ENCODE measurements at regions not wholly inside any gene's neighbourhood (a gene's known extent, or its start where the extent isn't known, plus 50 kb on each side); places are given as distances from the start of the nearest gene placed in this dataset.

DNA sequence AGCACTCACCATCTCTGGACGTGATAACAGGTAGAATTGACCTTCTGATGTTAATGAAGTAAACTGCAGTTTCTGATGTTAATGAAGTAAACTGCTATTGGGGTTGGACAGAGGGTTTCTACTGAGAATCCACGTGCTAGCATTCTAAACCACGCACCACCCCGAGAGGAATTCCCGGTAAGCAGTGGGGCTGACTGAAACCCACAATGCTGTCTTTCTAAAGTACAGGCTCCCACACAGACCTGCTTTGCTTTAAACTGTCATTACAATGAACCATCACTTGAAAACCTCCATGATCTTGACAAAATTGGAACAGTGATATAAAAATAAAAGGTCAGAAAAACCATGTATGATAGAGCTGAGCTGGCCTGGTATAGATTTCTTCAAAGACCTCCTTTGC lies 559.0 kb downstream of the FGF9 start:
- Histone ChIP-seq H3K18ac (ENCODE audit: low read depth, low read length) (no peak overlapping the region), H4K20me1 (ENCODE audit: insufficient read depth, low read length) (no peaks in the 10 kb centered on the region), H3K4me1 (ENCODE audit: control insufficient read depth, insufficient read depth, low read length) (no peaks in the 10 kb centered on the region), H3K9me3 (ENCODE audit: control insufficient read depth, insufficient read depth, low read length) (no peaks in the 10 kb centered on the region), H2AK9ac (replicated peaks; ENCODE audit: low read depth, low read length, poor library complexity) (no peak overlapping the region), H2BK20ac (ENCODE audit: low read depth, low read length) (no peak overlapping the region), H2AK5ac (ENCODE audit: low read depth, low read length) (no peak overlapping the region), H3K79me1 (ENCODE audit: low read depth in 1 of 2, low read length in 2 of 2) (no peaks in the 10 kb centered on the region), H2BK120ac (ENCODE audit: low read depth, low read length) (no peak overlapping the region), H3K4me2 (ENCODE audit: low read depth, low read length) (no peak overlapping the region), H2AFZ (replicated peaks; ENCODE audit: low read length, poor library complexity) (no peak overlapping the region), H2BK5ac (ENCODE audit: low read depth, low read length, poor library complexity, severe bottlenecking) (no peak overlapping the region), H3K9me1 (ENCODE audit: insufficient read depth, low read length) (no peaks in the 10 kb centered on the region), H2BK15ac (ENCODE audit: low read depth, low read length) (no peak overlapping the region), H4K8ac (ENCODE audit: low read depth in 2 of 2, low read length in 2 of 2) (no peak overlapping the region), H3K4ac (ENCODE audit: low read depth, low read length) (no peak overlapping the region), H3K4me3 (ENCODE audit: insufficient read depth, low read depth, low read length) (no peak overlapping the region), H3K9ac (ENCODE audit: low read depth, low read length) (no peak overlapping the region), H3K14ac (replicated peaks; ENCODE audit: low read depth, low read length) (no peak overlapping the region), H3K27ac (ENCODE audit: insufficient read depth, low read length) (no peak overlapping the region), H3K56ac (ENCODE audit: extremely low read depth, insufficient read depth, low read length) (no peak overlapping the region), H3K23ac (ENCODE audit: low read depth, low read length) (no peak overlapping the region), H3K36me3 (ENCODE audit: control insufficient read depth, insufficient read depth, low read length) (no peaks in the 10 kb centered on the region), H4K5ac (ENCODE audit: low read depth, low read length) (no peak overlapping the region), H4K91ac (ENCODE audit: insufficient read depth, low read depth, low read length) (no peak overlapping the region), H3K27me3 (ENCODE audit: control insufficient read depth, insufficient read depth, low read length) (peaks cover 8% of the 10 kb centered on the region; the same call in 1 of the 2 replicates)
- no peak for TF ChIP-seq MAZ (IDR thresholded peaks at IDR 0.05; ENCODE audit: borderline replicate concordance, low read depth, low read length)
- TF ChIP-seq RAD21 (IDR thresholded peaks at IDR 0.05; ENCODE audit: low read length): no peak
- TF ChIP-seq BHLHE40 (IDR thresholded peaks at IDR 0.05; ENCODE audit: low read depth, low read length): no peak
- TF ChIP-seq MAFK (IDR thresholded peaks at IDR 0.05; ENCODE audit: low read depth, low read length): no peak
- no peak for TF ChIP-seq FOS (IDR thresholded peaks at IDR 0.05; ENCODE audit: low read depth, low read length)
- TF ChIP-seq, protein P1, sequence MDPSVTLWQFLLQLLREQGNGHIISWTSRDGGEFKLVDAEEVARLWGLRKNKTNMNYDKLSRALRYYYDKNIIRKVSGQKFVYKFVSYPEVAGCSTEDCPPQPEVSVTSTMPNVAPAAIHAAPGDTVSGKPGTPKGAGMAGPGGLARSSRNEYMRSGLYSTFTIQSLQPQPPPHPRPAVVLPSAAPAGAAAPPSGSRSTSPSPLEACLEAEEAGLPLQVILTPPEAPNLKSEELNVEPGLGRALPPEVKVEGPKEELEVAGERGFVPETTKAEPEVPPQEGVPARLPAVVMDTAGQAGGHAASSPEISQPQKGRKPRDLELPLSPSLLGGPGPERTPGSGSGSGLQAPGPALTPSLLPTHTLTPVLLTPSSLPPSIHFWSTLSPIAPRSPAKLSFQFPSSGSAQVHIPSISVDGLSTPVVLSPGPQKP (IDR thresholded peaks at IDR 0.05; ENCODE audit: borderline replicate concordance, low read depth, low read length): no peak
- TF ChIP-seq POLR2A (IDR thresholded peaks at IDR 0.05; ENCODE audit: low read depth, low read length): no peak
- CTCF ChIA-PET: no interaction called here
- WGBS, 2 experiments (ENCODE audit: extremely low coverage in 2 of 2, insufficient read length in 1 of 2): no CpG with 5 or more reads among the region's 5 CpGs
- dilution Hi-C loops (cut with HindIII; ENCODE audit: low sequenced_read_pairs, unreplicated experiment) (no loop called here), in situ Hi-C loops (cut with MboI; ENCODE audit: low sequenced_read_pairs) (no loop called here), intact Hi-C loops (cut with micrococcal nuclease) (no loop called here)
- DNase-seq (no peak), ATAC-seq (ENCODE audit: low read depth) (no peak)
- POLR2A ChIA-PET (ENCODE audit: unreplicated experiment): no interaction called here
- BruUV-seq (replicated peaks): no TSS peak
